NCI-H2081 (cell line): ENCODE measurements at regions not wholly inside any gene's neighbourhood (a gene's known extent, or its start where the extent isn't known, plus 50 kb on each side); places are given as distances from the start of the nearest gene placed in this dataset.
A peak's percentile ranks its signal among the peaks of the same experiment; 100 is the strongest.

Source experiments
- DNase-seq, 2 experiments: peaks; one replicate each; lab custom pipeline; 2025; lab: John Stamatoyannopoulos, UW

DNA sequence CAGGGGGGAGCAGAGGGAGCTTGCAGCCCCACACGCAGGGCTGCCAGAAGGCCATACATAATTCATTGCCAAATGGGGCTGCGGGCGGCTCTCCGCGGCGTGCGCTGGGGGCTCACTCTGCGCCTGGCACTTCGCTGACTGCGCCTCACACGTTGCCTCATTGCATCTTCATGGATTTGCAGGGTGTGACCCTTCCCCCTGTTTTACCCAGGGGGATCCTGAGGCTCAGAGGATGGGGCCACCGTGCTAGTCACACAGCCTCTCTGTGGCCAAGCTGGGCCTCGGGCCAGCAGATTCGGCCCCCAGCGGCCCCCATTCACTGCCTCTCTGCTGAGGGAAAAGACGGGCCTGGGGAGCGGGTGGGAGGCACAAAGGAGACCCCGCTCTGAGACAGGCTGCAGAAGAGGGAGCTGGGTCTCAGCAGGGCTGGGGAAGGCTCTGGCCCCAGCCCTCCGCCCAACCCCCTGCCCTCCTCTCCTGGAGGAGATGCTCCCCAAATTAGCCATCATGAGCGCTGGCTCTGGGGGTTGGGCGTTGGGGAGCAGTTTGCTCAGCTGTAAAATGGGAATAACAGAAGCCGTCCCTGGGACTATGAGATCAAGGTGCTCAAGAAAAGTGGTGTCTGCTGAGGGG lies 115.5 kb downstream of the C9orf50 start:
- DNase-seq = no peak

DNA sequence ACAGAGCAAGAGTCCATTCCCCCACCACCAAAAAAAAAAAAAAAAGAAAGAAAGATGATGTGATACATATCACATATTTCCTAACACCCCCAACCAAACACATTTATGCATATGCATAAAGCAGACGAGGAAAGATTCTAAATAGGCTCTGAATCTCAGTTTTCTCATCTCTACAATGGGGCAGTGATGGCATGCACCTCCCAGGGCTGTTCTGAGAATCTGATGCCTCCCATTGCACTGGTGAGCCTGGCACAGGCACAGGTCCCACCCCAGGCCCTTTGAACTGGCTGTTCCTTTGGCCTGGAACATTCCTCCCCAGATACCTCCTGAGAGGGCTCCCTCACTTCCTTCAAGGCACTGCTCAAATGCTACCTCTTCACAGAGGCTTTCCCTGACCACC lies 116.5 kb downstream of the C9orf50 start:
- DNase-seq = no peak

DNA sequence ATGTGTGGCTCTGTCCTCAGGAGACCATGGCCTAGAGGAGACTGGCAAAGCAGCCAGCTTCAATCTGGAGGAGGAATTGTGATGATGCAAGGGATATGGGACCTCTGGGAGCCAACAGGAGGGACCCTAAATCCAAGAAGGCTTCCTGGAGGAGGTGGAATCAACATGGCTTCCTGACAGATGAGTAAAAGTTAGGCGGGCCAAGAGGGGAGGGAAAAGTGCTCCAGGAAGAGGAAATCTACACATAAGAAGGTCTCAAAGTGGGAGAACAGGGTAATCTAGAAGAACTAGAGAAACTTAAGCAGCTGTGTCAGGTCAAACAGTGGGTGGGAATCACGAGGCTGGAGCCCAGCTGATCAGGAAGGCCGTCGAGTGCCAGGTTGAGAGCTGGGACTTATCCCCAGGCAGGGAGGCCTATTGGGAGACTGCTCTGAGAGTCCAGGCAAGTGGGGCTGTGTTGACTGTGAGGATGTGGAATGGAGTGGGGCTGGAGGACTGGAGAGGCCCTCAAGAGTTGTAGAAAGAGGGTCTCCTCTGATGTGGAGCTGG lies 119.1 kb downstream of the C9orf50 start:
- DNase-seq = no peak

DNA sequence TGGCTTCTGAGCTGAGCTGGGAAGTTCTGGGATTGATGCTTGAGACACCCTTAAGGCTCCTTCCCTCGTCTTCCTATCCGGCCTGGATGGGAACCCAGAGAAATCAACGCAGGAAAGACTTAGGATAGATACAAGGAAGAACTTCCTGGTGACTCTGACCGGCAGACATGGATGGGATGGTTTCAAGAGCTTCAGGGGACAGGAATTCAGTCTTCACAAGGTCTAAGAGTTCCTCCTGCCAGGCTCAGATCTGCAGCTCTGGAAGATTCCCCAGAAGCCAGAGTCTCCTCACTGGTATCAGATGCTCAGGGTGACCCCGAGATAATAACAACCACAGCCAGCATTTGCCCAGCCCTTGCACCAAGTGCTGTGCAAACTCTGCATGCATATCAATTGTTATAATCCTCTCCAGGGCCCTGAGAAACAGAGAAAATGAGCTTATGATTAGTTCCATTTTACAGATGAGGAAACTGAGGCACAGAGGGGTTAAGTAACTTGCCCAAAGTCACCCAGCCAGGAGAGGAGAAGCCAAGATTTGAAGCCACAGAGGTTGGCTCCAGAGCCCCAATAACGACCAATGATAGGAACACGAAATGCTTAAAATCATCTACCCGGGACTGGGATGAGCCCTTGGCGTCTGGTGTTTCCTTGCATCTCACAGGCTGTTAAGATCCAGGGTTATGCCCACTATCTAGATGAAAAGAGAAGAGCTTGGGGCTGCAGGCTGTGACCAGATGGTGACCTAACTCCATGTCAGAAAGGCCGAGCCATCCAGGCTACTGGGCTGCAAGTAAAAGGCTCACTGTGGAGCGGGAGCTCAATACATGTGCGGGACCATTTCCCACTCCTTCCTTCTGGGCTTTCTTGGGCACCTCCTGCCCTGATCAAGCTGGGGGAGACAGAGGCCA lies 119.8 kb downstream of the C9orf50 start:
- no peak for DNase-seq

DNA sequence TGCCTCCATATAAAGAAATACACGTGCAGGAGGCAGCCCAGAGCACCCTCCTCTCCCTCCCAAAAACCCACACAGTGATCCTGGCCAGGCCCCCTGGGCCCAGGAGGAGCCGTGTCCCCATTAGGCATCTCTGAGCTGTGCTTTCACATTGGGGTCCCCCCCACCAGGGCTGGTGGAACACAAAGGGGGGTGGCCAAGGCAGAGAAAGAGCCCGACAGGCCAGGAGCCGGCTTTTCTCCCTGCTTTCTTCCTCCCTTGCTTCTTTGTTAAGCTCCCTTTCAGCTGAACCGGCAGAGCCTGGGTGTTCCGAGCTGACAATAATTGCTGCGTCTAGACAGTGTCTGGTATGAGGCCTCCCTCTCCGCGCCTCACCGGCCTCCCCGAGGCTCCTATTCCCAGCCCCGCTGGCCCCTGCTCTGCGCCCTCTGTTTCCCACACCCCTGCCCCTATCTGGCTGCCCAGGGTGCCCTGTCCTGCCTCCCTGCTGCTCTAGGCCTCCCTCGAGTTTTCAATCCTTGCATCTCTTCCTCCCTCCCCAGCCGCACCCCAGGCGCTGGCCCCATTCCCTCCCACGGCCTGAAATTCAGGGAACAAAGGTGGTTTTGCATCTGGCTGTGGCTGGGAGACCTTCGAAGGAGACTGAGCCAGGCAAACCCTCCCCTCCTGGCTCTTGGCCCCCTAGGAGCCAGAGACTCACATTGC lies 120.6 kb downstream of the C9orf50 start:
- peak in 1 of 2 experiments; percentile 30 for DNase-seq

DNA sequence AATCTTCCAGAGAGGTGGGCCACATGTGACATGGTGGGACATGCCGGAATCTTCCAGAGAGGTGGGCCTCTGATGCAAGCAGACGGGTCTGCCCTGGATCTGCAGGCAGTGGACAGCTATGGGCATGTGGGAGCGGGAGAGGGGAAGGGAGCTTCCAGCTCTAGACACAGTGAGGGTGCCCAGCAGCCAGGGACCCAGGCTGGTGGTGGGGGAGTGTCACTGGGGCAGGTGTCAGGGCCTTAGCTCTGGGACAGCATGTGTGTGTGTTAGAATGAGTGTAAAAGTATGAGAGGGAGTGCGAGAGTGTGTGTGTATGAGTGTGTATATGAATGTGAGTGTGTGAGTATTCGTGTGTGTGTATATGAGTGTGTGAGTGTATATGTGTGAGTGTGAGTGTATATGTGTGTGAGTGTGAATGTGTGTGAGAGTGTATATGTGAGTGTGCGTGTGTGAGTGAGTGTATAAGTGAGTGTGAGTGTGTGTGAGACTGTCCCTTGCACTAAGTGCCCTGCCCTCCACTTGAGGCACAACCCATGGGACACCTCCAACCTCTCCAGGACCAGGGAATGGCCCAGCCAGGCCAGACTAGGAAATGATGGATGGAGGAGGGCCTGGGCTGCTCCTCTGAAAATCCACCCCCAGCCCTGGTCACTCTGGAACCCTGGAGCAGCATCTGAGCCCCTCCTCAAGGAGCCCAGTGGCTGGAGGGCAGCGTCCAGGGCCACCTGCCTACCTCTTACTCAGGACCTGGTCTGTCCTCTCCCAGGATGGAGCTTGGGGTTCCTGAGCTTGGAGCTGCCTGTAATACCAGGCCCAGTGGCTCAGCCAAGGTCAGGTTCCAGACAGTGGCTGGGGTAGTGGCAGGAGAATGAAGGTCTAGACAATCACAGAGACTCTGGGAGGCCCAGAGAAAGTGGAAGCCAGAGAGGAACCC lies 122.2 kb downstream of the C9orf50 start:
- no peak for DNase-seq

DNA sequence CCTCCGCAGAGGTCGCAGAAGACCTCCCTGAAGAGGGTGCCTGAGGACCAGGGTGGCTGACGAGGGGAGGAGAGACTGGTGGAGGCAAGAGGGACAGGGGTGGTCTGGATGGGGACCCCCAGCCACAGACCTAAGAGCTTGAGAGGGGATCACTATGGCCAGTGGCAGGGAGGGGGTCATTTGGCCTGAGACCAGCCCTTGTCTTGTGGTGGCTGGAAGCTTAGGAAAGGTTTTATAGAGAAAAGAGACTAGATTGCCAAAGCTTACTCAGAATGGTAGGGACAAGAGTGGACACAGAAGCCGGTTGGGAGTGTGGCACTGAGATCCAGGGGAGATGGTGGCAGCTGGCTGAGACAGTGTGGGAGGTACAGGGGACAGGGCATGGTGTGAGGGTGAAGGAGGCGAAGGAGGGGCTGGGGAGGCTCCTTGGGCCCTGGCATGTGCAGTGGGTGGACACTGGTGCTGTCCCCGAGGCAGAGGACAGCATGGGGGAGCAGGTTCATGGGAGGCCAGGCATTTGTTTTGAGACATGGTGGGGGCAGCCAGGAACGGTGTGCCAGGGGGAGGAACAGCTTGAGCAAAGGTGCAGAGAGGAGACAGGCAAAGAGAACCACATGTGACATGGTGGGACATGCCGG lies 123.0 kb downstream of the C9orf50 start:
- no peak for DNase-seq

DNA sequence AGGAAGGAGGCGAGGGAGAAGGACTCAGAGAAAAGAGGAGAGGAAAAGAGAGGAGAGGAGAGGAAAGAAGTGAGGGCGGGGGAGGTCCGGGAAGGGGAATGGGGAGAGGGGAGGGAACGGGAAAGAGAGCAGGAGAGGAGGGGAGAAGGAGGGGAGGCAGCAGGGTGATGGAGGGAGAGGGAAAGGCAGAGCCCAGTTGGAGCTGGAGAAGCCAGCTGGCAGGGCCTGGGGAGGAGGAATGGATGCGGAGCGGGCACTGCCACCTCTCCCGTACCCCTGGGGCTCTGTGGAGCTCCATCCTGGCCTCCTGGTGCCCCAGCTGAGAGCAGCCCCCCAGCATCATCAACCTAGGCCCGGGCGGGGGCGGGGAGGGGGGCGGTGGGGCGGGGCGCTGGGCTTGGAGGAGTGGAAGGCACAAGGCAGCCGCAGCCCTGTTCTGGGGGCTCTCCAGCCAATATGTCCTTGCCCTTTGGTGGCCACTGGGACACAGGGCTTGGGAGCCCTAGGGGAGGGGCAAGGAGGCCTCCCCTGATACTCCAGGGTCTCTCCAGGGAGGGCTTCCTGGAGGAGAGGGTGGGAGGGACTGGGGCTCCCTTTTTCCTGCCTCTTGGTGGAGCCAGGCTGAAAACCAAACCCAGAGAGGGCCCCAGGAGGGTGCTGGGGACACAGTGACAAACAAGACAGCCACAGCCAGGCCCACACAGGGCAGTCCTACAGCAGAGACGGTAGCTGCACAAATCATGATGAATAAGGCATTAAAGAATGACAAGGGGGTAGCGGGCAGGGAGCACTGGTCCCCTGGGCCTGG lies 123.7 kb downstream of the C9orf50 start:
- peak; percentile 68 to 80 for DNase-seq

DNA sequence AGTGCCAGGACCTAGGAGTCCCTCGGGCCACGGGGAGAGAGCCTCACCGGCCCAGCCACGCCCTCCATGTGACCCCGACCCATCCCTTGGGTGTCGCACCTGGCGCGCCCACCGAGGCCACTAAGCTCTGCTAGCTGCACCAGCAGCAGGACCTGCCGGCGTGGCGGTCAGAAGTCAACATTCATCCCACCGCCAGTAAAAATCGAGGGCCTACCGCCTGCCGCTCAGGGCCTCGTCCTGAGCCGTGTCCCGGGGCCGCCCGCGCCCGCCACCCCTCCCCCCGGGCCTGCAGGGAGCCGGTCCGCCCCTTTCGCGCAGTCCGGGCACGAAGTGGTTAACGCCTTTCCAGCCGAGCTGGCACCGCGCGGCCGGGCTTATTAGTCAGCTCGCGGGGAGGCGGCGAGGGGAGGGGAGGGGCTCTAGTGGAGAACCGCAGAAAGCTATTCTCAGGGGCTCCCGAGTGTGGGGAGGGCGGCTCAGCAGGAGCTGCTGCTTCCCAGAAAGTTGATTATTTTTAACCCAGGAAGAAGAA lies 124.4 kb downstream of the C9orf50 start:
- peak; percentile 91 for DNase-seq

DNA sequence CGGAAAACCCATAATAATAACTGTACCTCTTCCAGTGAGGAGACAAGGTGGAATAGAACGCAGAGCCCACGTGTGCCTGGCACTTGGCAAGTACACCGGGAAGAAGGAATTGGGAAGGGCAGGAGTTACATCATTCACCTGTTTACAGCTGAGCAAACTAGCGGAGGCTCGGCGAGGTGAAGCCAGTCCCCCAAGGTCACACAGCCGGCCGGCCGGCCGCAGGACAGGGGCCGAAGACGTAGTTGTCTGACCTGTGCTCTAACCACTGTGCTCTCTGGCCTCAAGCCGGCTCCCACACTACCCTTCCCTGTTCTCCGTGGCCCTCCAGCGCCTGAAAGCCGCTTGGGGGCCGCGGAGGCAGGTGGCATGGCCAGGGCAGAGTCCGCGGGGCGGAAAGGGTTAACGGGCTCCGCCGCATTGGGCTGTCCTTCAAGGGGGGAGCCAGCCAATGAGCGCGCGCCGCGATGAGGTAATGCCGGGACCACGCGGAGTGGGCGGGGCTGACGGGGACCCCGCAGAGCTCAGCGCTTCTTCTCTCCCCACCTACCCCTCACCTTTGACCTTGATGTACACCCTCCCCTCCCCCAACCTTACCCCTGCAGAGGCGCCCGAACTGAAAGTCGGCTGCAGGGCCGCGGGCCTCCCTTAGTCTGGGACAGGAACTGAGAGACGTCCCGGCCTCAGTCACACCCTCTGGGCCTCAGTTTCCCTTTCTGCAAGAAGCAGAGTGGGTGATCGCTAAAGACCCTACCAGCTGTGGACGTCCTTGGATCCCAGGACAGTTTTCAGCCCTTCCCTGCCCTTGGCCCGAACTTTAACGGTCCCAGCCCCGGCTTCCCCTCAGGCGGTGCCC lies 125.1 kb downstream of the C9orf50 start:
- DNase-seq = peak; percentile 90 to 92

DNA sequence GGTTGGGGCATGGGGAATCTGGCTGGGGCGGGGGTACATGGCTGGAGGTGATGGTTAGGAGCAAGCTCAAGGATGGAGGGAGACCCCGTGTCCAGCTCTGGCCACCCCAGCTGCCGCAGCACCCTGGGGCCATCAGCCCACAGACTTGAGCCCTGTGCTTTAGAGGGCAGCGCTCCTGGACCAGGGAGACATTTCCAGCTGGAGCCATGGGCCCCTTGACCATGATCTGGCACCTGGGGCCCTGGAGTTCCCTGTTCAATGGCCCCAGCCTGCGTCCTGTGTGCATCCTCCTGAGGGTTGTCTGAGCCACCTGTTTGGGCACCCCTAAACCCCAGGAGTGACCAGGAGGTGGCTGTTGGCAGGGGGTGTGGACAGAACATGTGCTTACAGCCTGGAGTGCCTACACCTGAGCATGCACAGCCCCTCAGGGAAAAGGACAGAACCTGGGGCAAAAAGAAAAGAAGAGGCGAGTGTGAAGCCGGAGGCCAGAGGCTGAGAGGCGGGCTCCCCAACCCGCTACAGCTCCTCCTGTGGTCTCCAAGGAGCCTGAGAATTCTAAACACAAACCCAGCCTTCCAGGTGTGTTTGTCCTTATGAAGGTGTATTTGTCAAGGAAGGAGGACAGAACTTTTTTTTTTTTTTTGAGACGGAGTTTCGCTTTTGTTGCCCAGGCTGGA lies 126.7 kb downstream of the C9orf50 start:
- DNase-seq = no peak

DNA sequence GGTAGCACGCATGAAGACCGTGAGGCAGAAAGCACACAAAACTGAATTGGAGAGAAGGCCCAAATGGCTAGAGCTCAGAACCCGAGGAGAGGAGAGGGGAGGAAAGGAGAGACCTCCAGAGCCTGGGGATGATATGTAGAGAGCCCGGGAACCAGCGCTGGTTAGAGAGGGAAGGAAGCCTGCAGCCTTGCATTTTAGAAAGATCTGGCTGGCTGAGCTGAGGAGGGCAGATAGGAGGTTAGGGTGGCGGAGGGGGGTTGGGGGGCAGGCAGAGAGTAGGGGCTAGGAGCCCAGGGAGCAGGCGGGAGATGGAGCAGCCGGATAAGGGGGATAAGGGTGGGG lies 127.2 kb downstream of the C9orf50 start:
- DNase-seq = no peak

DNA sequence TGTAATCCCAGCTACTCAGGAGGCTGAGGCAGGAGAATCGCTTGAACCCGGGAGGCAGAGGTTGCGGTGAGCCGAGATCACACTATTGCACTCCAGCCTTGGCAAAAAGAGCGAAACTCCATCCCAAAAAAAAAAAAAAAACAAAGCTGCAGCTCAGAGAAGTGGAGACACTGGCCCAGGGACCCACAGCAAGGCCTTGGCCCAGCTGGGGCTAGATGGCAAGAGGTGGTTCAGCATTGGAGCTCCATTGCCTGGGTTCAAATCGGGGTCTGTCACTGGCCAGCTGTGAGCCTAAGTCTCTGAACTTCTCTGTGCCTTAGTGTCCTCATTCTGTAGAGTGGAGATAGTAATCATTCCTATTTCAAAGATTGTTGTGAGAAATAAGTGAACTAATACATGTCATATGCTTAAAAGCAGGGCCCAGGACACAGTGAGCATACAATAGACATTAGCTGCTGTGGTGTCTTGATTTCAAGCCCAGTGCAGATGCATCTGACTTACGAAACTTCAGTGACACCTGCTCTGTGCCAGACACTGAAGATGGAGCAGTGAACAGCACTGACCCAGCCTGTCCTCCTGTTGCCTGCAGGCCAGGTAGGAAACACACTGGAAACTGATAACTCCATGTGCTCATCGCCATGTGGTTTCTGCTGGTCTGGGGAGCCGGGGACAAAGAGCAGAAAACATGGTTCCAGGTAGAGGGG lies 127.7 kb downstream of the C9orf50 start:
- no peak for DNase-seq

DNA sequence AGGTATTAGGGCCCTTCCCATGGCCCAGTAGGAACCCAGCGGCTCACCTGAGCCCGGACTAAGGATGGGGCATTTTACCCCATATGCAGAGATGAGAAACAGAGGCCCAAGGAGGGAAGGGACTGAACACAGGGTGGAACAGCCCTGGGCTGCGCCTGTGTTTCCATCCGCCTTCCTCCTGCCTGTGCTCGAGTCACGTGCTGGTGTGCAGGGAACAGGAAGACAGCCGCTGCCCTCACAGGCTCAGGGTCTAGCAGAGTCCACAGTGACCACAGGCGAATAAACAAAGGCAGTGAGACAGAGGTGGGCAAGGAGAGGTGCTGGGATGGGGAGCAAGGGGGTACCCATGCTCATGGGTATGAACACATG lies 129.4 kb downstream of the C9orf50 start:
- no peak for DNase-seq

DNA sequence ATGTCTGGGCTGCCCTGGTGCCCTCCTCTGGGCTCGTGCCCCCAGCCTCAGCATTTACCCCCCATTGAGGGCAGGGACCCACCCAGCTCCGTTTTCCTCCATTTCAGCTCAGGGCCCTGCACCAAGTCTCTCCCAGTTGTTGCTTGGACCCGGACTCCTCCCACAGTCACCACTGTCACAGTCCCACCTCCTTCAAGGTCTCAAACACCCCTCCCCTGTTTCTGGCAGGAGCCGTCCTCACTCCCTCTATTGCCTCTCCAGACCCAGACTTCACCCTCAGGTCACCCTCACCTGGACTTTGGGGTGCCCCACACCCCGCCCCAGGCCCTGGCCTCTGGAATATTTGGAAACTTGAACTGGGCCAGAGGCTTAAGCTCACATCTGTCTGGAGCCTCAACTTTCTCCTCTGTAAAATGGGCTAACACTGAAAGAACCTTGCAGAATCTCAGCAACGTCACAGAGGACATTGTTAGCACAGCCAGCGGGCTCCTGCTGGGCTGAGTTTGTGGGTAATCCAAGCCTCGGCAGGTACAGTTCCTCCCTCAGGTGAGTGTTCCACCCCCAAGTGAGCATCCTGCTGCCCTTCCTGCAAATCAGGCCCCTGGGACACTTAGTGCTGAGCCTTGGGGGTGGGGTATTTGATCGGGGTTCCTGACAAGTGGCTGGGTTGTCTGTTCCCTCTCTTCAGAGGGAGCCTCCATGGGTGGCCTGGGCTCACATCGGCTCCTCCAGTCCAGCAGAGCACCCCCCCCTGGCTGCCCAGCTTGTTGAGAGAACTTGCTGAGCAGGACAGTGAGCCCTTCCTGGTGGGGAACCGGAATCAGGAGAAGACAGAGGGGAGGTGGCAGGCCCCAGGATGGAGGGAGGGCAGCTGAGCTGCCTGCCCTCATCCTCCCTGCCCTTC lies 130.1 kb downstream of the C9orf50 start:
- no peak for DNase-seq

DNA sequence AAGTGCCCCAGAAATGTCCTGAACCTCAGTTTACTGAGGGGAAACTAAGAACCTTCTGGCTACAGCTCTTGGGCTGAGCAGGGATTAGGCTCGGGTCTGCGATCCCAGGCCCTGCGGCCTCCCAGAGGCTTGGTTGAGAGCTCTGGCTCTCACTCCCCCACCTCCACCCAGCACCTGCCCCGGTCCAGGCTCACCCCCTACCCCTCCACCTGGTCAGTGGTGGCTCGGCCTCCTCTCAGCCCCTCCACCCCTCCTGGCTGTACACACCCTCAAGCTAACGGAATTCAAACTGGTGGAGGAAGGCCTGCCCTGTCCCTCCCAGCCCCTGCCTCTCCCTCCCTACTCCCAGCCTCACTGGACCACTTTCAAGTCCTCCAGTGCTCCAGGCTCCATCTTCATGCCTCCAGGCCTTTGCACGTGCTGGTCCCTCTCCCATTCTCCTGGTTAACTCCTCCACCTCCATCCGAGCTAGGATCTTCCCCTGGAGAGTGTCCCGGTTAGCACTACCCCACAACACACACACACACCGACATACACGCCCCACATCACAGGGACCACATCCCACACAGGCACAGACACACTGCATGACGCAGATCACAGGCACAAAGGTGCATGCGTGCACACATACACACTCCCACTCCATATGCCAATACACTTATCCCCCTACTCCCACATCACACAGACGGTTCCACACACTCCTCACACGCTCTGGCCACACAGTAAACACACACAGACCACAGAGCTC lies 130.9 kb downstream of the C9orf50 start:
- no peak for DNase-seq
